NCI-H187 treated with DMSO at 0.1 percent for 48 hours (cell line): ENCODE measurements at regions not wholly inside any gene's neighbourhood (a gene's known extent, or its start where the extent isn't known, plus 50 kb on each side); places are given as distances from the start of the nearest gene placed in this dataset.

Source experiments
- DNase-seq: peaks from one replicate; lab custom pipeline; 2025; lab: John Stamatoyannopoulos, UW

DNA sequence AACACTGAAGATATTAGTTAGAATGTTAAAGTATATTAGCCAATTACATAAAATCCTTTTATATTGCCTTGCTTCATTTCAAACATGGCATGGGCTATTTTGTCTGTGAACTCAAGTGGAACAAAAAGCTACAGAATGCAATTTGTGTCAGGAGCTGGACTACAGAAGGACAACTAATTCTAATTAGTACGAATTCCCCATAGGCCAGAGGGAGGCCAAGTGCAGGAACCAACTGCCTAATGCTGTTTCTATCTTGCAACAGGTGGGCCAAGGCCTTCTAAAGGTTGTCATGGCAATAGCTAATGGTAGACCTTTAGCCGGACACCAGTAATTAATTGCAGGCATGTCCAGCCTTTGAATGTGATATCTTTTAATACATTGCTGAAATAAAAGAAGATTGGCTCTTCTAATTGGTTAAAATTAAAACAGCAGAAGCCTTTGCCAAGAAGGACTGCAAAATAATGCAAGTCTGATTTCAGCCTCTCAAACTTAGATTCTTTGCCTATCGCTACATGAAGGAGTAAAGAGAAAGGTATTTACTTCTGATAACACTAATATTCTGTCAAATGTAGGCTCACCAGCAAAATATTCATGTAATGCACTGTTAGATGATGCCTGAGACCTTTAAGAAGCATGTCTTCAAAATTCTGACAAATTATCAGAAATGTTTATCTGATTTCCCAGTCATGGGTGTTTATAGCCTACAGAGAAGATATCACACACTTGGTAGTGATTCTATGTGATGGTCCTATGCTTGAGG, 232.1 kb downstream of the LMO4 start:
- DNase-seq, result no peak

DNA sequence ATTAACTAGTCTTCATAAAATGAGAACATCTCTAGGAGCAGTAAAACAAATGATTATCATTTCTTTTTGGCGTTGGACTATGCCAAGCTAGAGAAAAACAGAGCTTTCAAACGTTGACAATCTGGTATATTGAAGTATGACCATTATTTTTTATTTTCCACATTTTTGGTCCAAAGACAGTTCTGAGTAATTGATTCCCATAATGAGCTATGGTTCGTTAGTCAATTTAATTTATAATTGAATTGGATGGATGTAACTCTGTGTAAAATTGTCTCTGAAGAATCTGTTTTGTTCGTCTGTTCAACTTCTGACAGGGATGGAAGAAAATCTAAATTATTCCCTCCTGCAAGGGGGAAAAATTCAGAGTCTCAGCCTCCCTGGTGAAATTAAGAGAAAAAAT, 234.5 kb downstream of the LMO4 start:
- no peak for DNase-seq

DNA sequence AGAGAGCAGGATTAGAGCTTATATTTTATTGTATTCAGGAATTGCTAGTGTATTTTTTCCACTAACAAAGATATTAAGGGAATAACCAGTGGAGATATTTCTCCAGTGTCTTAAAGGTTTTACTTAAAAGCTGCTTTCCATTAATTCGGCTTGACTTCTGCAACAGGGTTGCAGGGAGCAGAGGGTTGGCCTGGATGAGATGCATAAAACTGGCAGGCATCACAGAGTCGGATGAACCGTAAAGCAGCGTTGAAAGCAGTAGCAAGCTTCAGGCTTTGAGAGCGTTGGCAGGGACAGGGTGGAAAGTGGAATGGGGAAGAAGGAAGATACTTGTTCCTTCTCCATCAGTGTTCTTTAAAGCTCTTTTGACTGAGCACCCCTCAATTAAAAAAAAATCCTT, 237.2 kb downstream of the LMO4 start:
- DNase-seq, result no peak

DNA sequence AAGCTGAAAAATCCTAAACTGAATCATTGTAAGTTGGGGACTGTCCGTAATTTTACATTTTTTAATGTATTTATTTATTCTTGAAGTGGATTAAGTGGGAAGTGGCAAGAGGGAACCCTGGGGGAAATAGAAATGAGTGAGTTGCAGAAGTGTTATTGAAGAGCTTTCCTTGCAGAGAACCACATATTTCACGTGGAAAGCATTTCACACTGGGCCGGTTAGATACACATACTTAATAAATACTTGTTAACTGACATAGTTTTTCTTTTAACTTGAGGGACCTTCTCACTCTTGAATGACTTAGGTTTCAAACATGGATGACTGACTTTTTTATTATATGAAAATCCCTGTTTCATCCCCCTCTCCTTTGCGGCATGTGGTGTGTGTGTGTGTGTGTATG, 239.3 kb downstream of the LMO4 start:
- no peak for DNase-seq

DNA sequence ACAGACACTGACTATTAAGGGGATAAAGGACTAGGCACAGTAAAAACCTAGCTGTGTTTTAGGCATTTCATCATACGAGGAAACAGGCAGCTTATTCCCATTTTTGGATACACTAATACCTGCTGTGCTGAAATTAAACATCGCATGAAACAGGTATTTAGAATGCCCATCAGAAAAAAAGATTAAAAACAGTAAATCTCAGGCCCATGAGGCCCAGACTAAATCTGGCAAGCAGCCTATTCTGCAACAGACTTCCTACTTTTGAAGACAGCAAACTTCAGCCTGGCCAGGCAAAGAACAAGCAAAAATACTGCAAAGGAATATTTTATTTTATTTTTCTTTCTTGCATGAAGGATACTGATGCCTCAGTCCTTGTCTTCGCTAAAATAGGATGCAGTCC, 240.2 kb downstream of the LMO4 start:
- no peak for DNase-seq

DNA sequence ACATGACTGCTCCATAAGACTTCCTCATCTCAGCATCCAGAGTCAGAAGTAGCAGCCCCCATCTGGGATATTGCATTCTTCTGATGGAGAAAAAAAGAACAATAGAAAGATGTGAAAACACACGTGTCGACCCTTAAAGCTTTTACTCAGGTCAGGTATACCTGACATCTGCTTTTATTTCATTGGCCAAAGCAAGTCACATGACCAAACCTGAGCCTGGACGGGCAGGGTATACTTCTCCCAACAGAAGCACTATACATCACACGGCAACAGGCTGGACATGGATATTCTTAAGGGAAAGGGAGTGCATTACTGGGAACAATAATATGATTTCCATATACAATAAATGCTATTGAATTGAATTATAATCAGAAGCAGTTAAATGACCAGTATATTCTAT, 243.3 kb downstream of the LMO4 start:
- DNase-seq, result no peak

DNA sequence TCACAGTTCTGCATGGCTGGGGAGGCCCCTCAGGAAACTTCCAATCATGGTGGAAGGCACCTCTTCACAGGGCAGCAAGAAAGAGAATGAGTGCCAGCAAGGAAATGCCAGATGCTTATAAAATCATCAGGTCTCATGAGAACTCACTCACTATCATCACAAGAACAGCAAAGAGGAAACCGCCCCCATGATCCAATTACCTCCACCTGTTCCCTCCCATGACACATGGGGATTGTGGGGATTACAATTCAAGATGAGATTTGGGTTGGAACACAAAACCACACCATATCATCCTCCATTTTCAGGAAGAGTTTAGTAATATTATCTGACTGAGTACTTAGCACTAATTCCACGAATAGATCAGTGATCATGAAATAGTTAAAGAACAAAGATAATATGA, 244.2 kb downstream of the LMO4 start:
- DNase-seq, result no peak

DNA sequence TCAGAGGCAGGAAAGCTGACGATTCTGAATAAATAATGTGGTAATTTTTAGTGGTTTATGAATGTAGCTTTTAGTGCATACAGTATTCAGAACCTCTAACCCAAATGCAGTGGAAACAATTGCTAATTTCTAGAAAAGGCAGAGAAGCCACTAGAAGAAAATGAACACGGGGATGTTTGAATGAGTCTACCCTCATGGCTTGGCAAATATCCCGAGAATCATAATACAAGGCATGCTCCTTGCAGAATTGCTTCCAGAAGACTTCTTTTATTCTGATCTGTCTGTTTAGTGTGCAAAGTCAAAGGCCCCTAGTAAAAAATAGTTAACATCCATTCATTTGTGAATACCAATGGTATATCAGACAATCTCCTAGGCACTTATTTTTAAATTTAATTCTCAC, 246.8 kb downstream of the LMO4 start:
- DNase-seq, result no peak

DNA sequence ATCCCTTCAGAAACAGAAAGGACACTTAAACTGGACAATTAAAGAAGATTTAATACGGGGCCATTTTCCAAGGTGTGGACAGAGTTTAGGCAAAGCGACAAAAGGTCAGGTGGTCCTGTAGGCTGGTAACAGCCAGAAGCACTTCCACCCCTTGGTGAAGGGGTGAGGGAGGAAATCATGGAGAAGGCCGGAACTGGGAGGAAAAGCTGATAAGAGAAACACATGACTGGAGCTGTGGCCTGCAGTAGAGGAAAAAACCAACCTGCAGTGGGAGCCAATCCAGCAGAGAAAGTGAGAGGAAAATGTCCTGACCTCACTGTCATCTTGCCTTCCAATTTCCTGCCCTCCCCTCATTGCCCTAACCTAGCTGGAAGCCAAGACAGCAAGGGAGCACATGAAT, 249.8 kb downstream of the LMO4 start:
- no peak for DNase-seq

DNA sequence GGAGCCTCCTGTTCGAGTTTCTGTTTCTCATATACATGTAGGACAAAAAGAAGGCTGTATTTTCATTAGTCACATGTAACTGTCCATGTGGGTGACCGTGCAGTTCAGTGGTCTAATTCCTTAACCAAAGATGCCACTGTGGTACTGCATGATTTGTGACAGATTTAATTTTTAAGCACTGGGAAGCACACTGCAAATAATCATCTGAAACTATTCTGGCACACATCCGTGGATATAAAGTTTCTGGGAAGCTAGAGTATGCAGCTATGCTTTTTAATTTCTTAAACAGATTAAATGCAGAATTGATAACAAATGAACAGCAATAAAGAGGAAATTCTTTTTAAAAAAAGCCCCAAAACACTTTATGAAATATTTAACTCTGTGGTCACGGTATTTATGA, 254.8 kb downstream of the LMO4 start:
- DNase-seq, result no peak

DNA sequence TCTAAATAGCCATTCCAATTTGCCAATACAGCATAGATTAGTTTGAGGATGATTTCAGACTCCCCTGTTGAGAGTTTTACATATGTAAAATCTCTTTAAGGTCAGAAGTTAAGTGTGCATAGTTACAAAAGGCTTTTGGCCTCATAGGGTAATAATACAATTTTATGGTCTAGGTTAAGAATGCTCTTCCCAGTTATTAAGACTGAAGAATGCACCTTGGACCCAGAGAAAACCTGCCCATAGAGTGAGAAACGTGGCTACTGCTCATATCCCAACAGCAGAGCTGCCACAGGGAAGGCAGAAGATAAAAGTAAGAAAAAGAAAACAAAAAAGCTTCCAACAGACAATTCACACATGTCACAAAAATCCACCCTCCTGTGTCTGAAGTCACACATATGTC, 255.9 kb downstream of the LMO4 start:
- DNase-seq, result no peak

DNA sequence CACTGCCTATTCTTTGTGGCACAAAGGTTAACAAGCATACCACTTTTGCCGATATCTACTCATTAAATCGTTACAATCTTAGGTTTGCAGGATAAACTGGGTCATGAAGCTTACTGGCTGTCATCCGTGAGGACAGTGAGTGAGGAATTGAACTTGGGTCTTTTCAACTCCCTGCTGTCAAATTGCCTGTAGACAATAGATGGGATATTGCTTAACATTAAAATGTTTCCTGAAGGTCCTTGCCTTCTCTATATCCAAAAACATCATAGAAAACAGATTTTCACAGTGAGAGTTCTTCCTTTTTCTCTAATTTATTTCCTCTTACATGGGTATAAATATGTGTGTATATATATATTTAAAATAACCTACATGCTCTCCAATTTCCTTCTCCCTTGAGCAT, 257.8 kb downstream of the LMO4 start:
- no peak for DNase-seq

DNA sequence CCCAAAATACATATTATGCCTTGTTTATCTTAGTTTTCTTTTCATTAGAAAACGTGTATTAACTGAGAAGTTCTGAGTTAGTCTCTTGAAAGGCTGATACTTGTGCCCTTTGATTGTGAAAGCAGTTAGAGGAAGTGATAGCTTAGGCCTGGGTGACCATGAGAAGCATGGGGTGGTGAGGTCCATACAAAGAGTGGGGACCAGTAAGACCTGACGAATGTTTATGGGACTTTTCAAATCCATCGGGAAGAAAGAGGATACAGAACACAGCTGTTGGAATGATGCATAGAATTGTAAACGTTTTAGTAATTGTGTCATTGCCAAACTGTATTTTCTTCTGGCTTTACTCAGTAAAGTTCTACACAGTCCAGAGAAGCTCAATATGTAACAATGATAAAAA, 259.8 kb downstream of the LMO4 start:
- DNase-seq, result no peak

DNA sequence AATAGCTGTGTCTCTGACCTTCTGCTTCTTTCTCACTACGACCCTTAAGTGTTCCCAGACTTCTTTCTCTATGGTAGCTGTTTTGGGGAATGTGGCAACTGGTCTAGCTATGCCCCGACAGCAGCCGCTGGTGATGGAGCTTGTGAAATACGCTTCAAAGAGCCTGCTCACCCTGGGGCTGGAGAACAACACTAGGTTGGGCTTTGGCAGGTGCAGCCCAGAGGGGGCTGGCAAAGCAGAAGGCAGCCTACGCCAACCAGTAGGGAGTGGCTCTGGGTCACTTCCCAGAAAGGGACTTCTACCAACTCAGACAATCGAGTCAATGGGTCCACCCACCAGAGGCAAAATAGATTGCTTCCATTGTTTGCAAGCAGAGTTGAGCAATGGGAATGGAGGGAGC, 262.8 kb downstream of the LMO4 start:
- no peak for DNase-seq

DNA sequence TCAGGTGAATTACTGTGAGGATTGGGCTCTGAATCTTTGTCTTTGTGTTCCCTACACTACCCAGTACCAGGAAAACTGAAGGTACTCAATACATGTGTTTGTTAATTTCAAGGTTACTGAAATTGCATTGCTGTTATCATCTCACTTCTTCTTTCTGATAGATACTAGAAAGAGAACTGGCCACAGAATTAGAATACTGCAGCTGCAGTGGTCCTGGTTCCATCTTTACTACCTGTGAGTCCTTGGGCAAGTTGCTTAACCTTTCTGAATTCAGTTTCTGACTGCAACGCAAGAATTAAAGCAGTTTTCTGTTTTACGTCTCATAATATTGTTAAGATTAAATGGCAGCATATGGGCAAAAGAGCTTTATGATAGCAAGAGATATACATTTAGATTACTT, 263.5 kb downstream of the LMO4 start:
- no peak for DNase-seq

DNA sequence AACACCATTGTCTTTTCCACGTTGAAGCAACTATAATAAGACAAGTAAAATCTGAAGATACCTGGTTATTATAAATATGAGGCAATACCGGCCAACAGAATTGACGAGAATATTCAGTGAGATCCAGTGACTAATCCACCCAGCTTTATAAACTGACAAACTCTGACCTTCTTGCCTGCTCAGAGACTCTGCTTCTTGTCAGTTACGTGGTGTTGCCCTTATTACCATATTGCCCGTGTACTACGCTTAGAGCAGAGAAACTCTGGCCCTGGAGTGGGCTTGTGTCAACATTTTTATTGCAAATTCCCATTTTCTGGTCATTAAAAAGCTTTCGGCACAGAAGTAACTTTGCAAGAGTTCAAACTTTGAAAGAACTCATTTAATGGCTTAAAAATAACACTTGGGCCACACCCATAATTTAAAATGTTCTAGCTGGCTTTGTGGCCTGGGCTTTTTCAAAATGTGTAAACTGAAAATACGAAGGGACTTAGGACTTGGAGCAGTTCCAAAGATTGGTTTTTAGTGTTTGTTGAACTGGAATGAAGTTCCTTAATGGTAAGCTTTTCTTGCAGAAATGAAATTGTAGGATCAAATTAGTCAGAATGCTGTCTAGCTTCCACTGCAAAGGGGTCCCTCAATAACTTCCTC, 266.2 kb downstream of the LMO4 start:
- no peak for DNase-seq

DNA sequence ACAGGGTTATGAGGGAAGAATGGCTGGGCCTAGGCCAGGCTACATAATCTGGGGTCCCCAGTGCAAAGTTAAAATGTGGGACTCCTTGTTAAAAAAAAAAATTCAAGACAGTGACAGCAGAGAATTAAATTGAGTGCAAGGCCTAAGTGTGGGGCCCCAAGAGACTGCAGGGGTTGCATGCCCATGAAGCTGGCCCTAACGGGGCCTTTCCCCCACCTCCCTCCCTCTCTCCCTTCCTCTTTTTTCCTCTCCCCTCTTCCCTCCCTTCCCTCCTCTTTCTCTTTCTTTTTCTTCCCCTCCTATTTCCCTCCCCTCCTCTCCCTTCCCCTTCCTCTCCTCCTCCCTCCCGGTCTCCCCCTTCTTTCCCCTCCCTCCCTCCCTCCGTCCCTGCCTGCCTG, 266.7 kb downstream of the LMO4 start:
- no peak for DNase-seq

DNA sequence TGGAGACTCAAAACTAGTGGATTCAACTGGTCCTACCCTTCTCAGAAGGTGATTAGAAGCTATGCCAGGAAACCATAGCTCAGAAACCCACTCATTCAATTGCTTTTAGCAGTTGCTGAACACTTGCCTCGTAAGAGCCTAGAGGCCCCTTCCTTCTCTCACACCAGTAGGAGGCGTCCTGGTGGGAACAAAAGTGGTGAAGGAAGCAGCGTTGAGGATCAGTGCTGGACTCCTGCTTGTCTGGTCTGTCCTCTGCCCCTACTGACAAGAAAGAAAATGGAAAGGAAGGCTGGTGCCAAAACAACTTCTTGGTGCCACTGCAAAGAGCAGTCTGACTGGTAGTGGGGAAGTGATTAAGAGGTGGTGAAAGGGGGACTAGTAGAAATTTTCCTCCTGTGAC, 269.7 kb downstream of the LMO4 start:
- no peak for DNase-seq

DNA sequence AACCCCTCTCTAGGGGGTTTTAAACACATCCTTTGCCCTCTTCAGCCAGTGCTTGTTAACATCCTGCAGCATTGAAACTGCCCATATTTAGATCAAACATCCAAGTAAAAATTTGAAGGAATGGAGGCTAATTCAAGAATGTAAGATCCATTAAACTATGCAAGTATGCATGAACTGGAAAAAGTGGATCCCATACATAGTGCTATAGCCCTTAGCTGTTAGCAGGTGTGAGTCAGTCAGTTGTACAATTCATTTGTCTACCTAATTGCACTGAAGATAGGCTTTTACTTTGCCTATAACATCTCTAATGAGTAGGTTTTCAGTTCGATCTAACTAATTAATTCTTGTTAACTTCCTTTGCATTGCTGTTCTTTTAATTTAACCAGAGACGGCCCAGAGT, 270.9 kb downstream of the LMO4 start:
- no peak for DNase-seq

DNA sequence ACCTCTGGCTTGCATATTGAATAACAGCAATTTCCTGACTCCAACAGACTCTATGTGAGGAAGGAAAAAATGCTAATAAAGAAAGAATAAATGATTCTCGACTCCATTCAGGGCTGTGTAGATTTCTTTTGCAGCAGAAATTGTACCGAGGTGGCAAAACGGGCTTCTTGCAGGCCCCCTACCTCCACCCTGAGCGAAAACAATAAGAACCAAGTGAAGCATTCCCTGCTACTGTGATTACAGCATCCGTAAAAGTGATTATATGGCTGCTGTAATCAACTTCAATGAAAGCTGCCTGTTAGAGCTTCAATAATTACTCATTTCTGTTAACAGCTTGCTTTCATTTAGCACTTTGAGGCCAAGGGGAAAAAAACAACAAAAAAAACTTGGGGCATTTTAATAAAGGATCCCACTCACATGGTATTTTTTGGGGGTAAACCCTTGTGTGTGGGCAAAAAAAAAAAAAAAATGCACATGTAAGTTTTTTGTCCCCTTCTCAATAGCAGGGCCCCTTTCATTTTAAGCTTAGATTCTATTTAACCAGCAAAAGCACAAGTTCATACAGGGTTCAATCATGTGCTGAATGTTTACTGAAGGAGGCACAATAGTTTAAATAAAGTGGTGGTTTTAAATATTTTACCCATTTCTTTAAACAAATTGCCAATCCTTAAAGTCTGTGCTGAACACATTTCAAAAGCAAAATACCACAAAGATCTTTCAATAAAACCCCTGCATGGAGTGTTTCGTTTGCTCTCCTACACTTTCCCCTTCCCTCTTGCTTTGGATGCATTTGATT, 271.6 kb downstream of the LMO4 start:
- DNase-seq, result no peak

DNA sequence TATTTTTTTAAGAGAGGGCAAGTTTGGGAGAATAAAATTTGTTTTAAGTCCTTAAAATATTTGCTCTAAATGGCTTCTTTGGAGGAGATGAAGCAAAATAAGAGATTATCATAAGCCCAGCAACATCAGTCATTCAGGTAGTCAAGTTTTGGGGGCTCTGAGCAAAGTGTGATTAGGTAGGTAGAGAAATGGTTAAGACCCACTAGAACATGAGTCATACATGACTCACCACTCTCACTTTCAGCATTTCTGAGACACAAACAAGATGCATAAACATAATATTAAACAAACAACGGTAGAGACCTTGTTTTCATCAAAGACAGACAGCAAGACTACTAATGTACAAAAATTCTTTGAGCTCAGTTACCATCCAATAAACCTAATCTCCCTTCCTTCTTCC, 272.2 kb downstream of the LMO4 start:
- DNase-seq, result no peak

DNA sequence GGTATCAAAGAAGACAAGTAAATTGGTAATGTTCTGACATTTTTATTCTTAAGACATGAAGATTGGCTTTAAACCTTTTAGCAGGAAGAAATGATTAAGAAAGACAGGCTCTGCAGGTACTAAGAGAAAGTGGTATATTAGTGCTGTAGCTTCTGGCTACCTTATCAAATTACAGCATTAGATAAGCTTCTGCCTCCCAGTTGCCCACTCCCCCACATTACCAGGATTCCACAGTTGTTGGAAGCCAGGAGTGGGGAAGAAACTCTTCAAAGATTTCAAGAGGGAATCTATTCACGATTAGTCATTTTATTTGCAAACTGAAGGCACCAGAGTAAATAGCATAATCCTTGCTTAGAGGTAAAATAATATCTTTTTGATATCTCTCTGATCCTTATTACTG, 274.9 kb downstream of the LMO4 start:
- no peak for DNase-seq

DNA sequence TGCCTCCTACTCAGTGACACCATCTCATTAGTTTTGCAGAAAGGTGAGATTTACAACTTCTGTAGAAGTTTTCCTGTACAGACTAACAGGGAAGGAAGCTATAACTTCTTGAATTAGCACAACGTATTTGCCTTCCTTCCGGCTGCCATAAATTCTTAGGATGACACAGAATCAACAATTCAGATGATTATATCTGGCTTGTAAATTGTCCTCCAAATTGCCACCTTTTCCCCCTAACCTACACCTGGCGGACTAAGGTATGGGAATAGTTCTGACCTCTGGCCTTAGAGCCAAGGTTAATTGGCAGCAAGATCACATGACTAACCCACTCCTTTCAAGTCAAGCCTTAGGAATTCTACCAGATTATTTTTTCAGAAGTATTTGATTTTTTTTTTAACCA, 284.3 kb downstream of the LMO4 start:
- DNase-seq, result no peak
